HepG2 (cell line): ENCODE measurements at regions not wholly inside any gene's neighbourhood (a gene's known extent, or its start where the extent isn't known, plus 50 kb on each side); places are given as distances from the start of the nearest gene placed in this dataset.

Source experiments
- ATAC-seq: fragments of 200-7000 bp; cut with Tn5 transposase; 3 replicates; pipeline ENCODE4 v1.9.1; 2020; ENCODE audit warnings: mild to moderate bottlenecking, moderate library complexity
- BruUV-seq: library from RNA; stranded (reverse); fragments of 400-500 nt; replicated peaks from 2 replicates; lab custom pipeline; 2021; lab: Mats Ljungman, UMichigan
- CTCF ChIA-PET: fragments of 300-600 bp; formaldehyde crosslinking; extraction: SDS; loops from one replicate; lab custom pipeline; 2021; ENCODE audit warnings: low total read pairs, inconsistent platforms, low intra/inter-chr PET ratio; lab: Yijun Ruan, JAX
- POLR2A ChIA-PET: fragments of 350-600 bp; sonication (Branson Sonifier 250); formaldehyde crosslinking; loops from one replicate; lab custom pipeline; 2020; ENCODE audit warnings: antibody characterized with exemption, inconsistent platforms; lab: Yijun Ruan, JAX
- DNase-seq: peaks from one replicate; pipeline ENCODE4 v3.0.0-alpha.2; 2015; ENCODE audit warnings: low spot score
- FAIRE-seq: peaks from 3 replicates; lab custom pipeline; 2011; peaks lifted over from hg19 to GRCh38; lab: Jason Lieb, UNC
- H2AFZ ChIP-seq: one replicate; pipeline ENCODE4 v1.6.1; 2011; ENCODE audit warnings: low read length, inconsistent platforms
- H3K27ac ChIP-seq: fragments of 300-600 bp; 3 replicates; pipeline ENCODE4 v1.8.0; 2011; ENCODE audit warnings: mixed run types, mild to moderate bottlenecking, mixed read lengths, low read length, inconsistent platforms; ENCODE audit not compliant: insufficient read depth; ENCODE audit errors: extremely low read length
- H3K27me3 ChIP-seq, 2 experiments: fragments of 200-600 bp in 1 of 2; 2 replicates in 1 of 2; 3 replicates in 1 of 2; pipeline versions ENCODE4 v1.6.0 to v1.8.0; 2011; ENCODE audit warnings: low read length in 2 of 2, mild to moderate bottlenecking in 2 of 2, moderate library complexity in 2 of 2, inconsistent platforms in 1 of 2; ENCODE audit not compliant: insufficient read depth in 2 of 2, control insufficient read depth in 1 of 2
- H3K36me3 ChIP-seq, 2 experiments: fragments of 200-600 bp in 1 of 2; replicated peaks in 1 of 2; 2 replicates in 1 of 2; 3 replicates in 1 of 2; pipeline versions ENCODE4 v1.5.1 to v1.8.0; 2011; ENCODE audit warnings: low read length in 2 of 2, inconsistent platforms in 1 of 2; ENCODE audit not compliant: insufficient read depth in 2 of 2, control insufficient read depth in 1 of 2
- H3K4me1 ChIP-seq: 2 replicates; pipeline ENCODE4 v1.5.1; 2012; ENCODE audit warnings: low read length, inconsistent platforms; ENCODE audit not compliant: insufficient read depth
- H3K4me2 ChIP-seq: 2 replicates; pipeline ENCODE4 v1.6.0; 2011; ENCODE audit warnings: low read depth, low read length, inconsistent platforms
- H3K4me3 ChIP-seq, 3 experiments: fragments of 200-600 bp in 1 of 3; sonication (generic), shearing (Covaris generic) in 1 of 3; replicated peaks in 1 of 3; 2 replicates each; pipeline ENCODE4 v1.5.1; 2011 to 2016; ENCODE audit warnings: low read length in 3 of 3, inconsistent platforms in 2 of 3, low read depth in 2 of 3, mild to moderate bottlenecking in 2 of 3, control low read depth in 1 of 3, mixed read lengths in 1 of 3; ENCODE audit not compliant: insufficient read depth in 1 of 3
- H3K79me2 ChIP-seq: one replicate; pipeline ENCODE4 v1.6.1; 2011; ENCODE audit warnings: low read length, inconsistent platforms; ENCODE audit not compliant: insufficient read depth
- H3K9ac ChIP-seq: 2 replicates; pipeline ENCODE4 v1.6.0; 2011; ENCODE audit warnings: mild to moderate bottlenecking, low read depth, low read length, inconsistent platforms; ENCODE audit not compliant: insufficient read depth
- H3K9me3 ChIP-seq: 2 replicates; pipeline ENCODE4 v1.5.1; 2012; ENCODE audit warnings: mild to moderate bottlenecking, low read length
- H4K20me1 ChIP-seq: 2 replicates; pipeline ENCODE4 v1.6.0; 2011; ENCODE audit warnings: inconsistent platforms, mild to moderate bottlenecking, low read length, moderate library complexity; ENCODE audit not compliant: insufficient read depth
- AFF4 ChIP-seq: sonication (generic); formaldehyde crosslinking; IDR thresholded peaks from 2 replicates; pipeline ENCODE4 v1.4.0; 2020; ENCODE audit warnings: missing genetic modification reagents
- ARNT ChIP-seq: fragments of 450-650 bp; IDR thresholded peaks from 2 replicates; pipeline ENCODE4 v1.6.1; 2017
- IRF2 ChIP-seq: IDR thresholded peaks from 2 replicates; pipeline ENCODE4 v1.6.1; 2018; ENCODE audit warnings: missing genetic modification reagents, missing compliant biosample characterization
- MTA1 ChIP-seq: sonication (generic); formaldehyde crosslinking; IDR thresholded peaks from 2 replicates; pipeline ENCODE4 v1.4.0; 2020; ENCODE audit warnings: missing genetic modification reagents, mild to moderate bottlenecking, borderline replicate concordance
- PPARG ChIP-seq: conservative IDR thresholded peaks from 2 replicates; pipeline ENCODE4 v1.6.1; 2016; ENCODE audit warnings: missing biosample characterization, missing genetic modification reagents
- SPEN ChIP-seq: sonication (generic); formaldehyde crosslinking; IDR thresholded peaks from 2 replicates; pipeline ENCODE4 v1.5.1; 2020; ENCODE audit warnings: low read depth, mild to moderate bottlenecking, missing genetic modification reagents
- ZNF607 ChIP-seq: sonication (generic); formaldehyde crosslinking; IDR thresholded peaks from 2 replicates; pipeline ENCODE4 v1.5.1; 2020; ENCODE audit warnings: missing genetic modification reagents, mild to moderate bottlenecking, borderline replicate concordance
- ZNF777 ChIP-seq: sonication (generic); formaldehyde crosslinking; IDR thresholded peaks from 2 replicates; pipeline ENCODE4 v1.4.0; 2020; ENCODE audit warnings: missing genetic modification reagents
- WGBS: methylation state at CpG from one replicate; pipeline ENCODE4 v1.1.6; 2017; ENCODE audit warnings: low lambda C conversion rate; 5-methylcytosine and 5-hydroxymethylcytosine counted together
- in situ Hi-C: cut with HindIII; loops from 2 replicates; pipeline ENCODE4 v1.10.0; 2017; ENCODE audit warnings: low pct_unique_long_range_greater_than_20kb; ENCODE audit not compliant: extremely low pct_ligation_motif_present
- intact Hi-C: fragments of 100-400 bp; cut with micrococcal nuclease; formaldehyde crosslinking; loops from one replicate; pipeline ENCODE4 v1.10.0; 2022; ENCODE audit not compliant: unreplicated experiment
- TF ChIP-seq, protein P1 (sequence below): sonication (generic); formaldehyde crosslinking; IDR thresholded peaks from 2 replicates; pipeline ENCODE4 v1.5.0; 2020; ENCODE audit warnings: mild to moderate bottlenecking, low read depth, missing genetic modification reagents, borderline replicate concordance
- TF ChIP-seq, protein P2 (sequence below), 2 experiments: sonication (generic) in 1 of 2; formaldehyde crosslinking in 1 of 2; IDR thresholded peaks; 2 replicates each; pipeline versions ENCODE4 v1.4.0 to v1.6.1; 2018 to 2020; ENCODE audit warnings: missing genetic modification reagents in 2 of 2, borderline replicate concordance in 1 of 2, low read depth in 1 of 2, mild to moderate bottlenecking in 1 of 2, missing biosample characterization in 1 of 2

GRCh38 chr3:105108823-105109222, 257.9 kb upstream of the ALCAM start (continued):
- TF ChIP-seq AFF4 (CRISPR knock-in tag) (no peak), IRF2 (CRISPR knock-in tag) (no peak), SPEN (CRISPR knock-in tag) (no peak), PPARG (CRISPR knock-in tag) (no peak)
- TF ChIP-seq, all 625 proteins: peak for 0

DNA sequence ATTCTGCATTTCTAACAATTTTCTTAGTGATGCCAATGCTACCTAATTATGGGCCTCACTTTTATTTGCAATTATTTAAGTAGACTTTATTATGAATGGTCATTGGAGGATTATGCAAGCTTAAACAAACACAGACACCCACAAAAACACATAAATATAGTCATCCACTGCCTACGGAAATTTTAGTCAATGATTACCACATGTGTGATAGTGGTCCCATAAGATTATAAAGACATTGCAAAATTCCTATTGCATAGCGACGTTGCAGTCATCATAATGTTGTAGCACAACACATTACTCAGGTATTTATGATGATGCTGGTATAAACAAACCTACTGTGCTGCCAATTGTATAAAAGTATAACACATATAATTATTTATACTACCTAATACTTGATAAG, 247.8 kb upstream of the ALCAM start:
- in situ Hi-C loops: no loop called here
- ChIA-PET CTCF (no interaction called here), POLR2A (no interaction called here)
- H3K27ac ChIP-seq: no peak overlapping the region
- no peak overlapping the region for H3K9ac ChIP-seq
- H3K36me3 ChIP-seq: no peaks in the 10 kb centered on the region
- DNase-seq (no peak), FAIRE-seq (no peak), ATAC-seq (no peak)
- no peaks in the 10 kb centered on the region for H3K9me3 ChIP-seq
- no TSS peak for BruUV-seq
- no peak overlapping the region for H2AFZ ChIP-seq
- no peaks in the 10 kb centered on the region for H3K27me3 ChIP-seq
- intact Hi-C loops: no loop called here
- no peaks in the 10 kb centered on the region for H3K79me2 ChIP-seq
- H3K4me2 ChIP-seq: no peak overlapping the region
- no peak overlapping the region for H3K4me3 ChIP-seq
- TF ChIP-seq ZNF607: no peak
- TF ChIP-seq MTA1 (CRISPR knock-in tag): no peak
- TF ChIP-seq, protein P1, sequence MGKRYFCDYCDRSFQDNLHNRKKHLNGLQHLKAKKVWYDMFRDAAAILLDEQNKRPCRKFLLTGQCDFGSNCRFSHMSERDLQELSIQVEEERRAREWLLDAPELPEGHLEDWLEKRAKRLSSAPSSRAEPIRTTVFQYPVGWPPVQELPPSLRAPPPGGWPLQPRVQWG (CRISPR knock-in tag): no peak
- TF ChIP-seq ARNT: no peak
- TF ChIP-seq, protein P2, sequence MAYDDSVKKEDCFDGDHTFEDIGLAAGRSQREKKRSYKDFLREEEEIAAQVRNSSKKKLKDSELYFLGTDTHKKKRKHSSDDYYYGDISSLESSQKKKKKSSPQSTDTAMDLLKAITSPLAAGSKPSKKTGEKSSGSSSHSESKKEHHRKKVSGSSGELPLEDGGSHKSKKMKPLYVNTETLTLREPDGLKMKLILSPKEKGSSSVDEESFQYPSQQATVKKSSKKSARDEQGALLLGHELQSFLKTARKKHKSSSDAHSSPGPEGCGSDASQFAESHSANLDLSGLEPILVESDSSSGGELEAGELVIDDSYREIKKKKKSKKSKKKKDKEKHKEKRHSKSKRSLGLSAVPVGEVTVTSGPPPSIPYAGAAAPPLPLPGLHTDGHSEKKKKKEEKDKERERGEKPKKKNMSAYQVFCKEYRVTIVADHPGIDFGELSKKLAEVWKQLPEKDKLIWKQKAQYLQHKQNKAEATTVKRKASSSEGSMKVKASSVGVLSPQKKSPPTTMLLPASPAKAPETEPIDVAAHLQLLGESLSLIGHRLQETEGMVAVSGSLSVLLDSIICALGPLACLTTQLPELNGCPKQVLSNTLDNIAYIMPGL (CRISPR knock-in tag; IDR thresholded peaks at IDR 0.05; ENCODE audit: borderline replicate concordance in 1 of 2, low read depth in 1 of 2): no peak
- TF ChIP-seq ZNF777 (CRISPR knock-in tag): no peak
- H3K4me1 ChIP-seq: no peaks in the 10 kb centered on the region
- H4K20me1 ChIP-seq: no peaks in the 10 kb centered on the region
- 0% methylated on average over 3 of the region's 3 CpGs for WGBS
